ENCODE measurements at regions not wholly inside any gene's neighbourhood (a gene's known extent, or its start where the extent isn't known, plus 50 kb on each side); places are given as distances from the start of the nearest gene placed in this dataset.
"Not testable (repeated sequence)": the region's sequence is repeated elsewhere in the genome, so short reads cannot be mapped to it uniquely, and the experiment has no call there.

DNA sequence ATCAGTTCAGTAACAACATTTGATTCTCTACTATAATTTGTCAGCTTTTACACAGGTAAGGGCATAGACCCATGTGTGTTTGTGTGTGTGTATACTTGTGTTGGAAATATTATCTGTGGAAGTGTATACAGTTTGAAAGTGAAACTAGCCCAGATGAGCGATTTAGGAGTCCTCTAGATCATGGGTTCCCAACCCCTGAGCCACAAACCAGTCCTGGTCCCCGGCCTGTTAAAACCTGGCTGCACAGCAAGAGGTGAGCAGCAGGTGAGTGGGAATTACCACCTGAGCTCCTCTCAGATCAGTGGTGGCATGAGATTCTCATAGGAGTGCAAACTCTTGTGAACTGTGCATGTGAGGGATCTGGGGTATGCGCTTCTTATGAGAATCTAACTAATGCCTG, 1221.5 kb upstream of the SORCS1 start:
- no peak for DNase-seq

DNA sequence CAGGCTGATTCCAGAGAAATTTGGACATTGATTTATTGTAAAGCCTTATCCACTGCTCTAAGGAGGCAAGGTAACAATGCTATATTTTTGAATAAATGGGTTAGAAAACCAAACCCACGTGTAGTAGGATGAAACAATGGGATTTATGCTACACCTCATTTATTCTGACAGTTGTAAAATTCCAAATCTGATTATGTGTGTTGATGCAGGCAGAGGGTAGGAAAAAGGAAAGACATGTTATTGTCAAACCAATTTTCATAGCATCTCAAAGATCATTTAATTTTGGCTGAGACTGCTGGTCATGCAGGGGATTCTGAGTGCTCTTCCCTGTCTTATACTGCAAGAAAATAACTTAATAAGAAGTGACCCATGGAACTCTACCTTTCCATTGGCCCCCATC, 1219.9 kb upstream of the SORCS1 start:
- DNase-seq: no peak

- DNase-seq: no peak
Measured at GRCh38 chr10:108378779-108379178, 1214.3 kb upstream of the SORCS1 start.

DNA sequence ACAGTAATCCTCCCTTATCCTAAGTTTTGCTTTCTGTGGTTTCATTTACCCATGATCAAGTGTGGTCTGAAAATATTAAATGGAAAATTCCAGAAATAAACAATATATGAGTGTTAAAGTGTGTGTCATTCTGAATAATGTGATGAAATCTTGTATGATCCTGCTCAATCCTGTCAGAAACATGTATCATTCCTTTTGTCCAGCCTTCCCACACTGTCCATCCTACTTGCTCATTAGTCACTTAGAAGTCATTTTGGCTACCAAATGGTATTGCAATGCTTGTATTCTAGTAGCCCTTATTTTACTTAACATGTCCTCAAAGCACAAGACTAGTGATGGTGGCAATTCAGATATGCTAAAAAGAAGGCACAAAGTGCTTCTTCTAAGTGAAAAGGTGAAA, 1211.2 kb upstream of the SORCS1 start:
- no peak for DNase-seq

DNA sequence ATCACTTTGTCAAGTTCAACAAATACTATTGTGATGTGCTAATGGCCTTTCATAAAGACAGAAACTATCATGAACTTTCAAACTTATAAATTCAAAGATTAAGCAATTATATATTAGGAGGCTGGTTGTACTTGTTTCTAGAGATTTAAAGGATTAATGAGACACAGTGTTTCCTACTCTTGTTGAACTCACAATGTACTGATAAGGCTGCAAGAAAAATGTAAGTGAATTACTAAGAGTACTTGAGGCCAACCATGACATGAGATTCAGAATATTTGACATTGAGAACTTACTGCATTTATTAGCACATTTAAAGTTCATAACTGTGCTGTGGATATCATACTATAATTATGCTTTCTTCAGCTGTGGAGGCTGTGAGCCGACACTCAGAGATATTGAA, 1210.5 kb upstream of the SORCS1 start:
- DNase-seq: no peak

GRCh38 chr10:108365541-108365940, 1201.0 kb upstream of the SORCS1 start:
- DNase-seq: no peak

DNA sequence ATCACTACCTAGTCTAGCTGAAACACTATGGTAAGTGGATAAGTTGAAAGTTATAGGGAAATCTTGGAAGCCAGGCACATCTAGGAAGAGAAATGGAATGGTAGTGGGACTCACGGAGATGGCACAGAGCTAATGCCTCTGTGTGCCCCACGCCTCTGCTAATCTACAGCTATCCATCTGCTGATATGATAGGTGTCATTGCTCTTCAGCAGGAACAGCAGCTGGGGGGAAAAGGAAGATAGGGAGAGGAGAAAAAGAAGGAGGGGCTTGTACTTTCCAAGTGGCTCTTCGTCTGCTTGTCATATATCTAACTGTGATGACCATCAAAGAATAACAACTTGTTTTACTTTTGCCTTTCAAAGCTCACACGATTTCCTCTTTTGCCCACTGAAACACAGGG, 1199.1 kb upstream of the SORCS1 start:
- DNase-seq: no peak

- DNase-seq: peak; percentile 36
Measured at GRCh38 chr10:108362961-108363360, 1198.5 kb upstream of the SORCS1 start.

GRCh38 chr10:108362296-108362695, 1197.8 kb upstream of the SORCS1 start:
- peak; percentile 78 for DNase-seq

DNA sequence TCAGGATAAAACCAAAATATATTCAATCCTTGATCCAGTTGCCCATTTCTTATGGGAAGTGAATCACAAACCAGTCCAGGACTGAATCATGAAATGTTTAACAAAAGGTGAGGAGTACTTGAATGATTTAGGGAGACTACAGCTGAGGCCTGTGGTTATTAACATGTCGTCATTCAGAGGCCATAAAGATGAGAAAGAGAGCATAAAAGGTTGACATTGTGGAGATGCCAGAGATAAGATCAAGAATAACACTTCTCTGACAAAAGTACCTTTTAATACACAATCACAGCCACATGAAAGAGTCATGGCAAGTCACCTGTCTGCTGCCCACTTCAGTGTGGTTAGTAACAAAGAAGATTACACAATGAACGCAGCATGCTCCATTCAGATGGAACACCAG, 1195.7 kb upstream of the SORCS1 start:
- DNase-seq: no peak

GRCh38 chr10:108358912-108359311, 1194.4 kb upstream of the SORCS1 start:
- DNase-seq: peak; percentile 35

DNA sequence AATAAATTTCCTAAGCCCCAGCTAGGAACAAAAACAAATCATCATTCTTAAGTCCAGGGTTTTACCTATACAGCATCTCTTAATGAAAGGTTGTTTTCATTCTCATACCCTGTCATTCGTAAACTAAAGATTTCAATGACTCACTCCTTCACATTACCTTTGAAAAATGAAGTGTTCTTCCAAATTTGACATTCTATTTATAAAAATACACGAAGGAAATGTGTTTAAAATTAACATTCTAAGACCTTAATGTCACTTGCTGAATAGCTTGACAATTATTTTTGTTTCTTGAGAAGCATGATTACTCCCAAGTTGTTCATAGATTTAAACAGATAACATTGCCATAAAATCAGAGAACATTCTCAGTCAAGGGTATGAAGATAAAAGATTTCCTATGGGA, 1188.3 kb upstream of the SORCS1 start:
- no peak for DNase-seq

DNA sequence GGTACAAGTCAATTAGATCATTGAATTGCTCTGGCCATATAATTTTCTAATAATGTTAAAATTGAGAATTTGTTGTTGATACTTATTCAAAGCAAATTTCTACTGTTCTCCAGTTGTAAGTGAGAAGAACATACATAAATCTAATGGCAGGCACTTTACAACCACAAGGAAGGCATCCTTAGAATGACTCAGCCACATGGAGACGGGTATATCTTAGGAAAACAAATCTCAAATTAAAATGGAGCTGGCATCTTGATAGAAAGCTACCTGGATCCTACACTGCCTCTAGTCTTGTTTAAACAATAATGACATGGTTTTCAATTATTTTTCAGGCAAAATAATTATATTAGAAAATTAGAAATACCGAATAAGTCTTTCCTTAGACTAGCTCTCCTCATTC, 1183.7 kb upstream of the SORCS1 start:
- no peak for DNase-seq

GRCh38 chr10:108346066-108346465, 1181.6 kb upstream of the SORCS1 start:
- no peak for DNase-seq

DNA sequence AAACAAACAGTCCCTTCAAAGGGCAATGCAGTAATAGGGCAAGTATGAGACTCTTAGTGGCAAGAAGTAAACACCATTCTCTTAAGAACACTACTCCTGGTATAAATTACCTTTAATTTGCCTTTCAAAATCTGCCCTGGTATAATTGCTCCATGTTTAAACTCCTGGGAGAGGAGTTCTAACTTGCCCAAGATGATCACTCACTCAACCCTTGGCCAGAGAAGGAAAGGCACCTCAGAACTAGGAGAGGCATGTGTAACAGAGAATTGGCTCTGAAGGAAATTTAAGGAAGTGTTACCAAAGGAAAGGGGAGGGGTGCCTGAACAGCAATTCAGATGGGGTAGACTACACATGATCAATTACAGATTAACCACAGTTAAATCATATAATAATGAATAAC, 1173.6 kb upstream of the SORCS1 start:
- no peak for DNase-seq

DNA sequence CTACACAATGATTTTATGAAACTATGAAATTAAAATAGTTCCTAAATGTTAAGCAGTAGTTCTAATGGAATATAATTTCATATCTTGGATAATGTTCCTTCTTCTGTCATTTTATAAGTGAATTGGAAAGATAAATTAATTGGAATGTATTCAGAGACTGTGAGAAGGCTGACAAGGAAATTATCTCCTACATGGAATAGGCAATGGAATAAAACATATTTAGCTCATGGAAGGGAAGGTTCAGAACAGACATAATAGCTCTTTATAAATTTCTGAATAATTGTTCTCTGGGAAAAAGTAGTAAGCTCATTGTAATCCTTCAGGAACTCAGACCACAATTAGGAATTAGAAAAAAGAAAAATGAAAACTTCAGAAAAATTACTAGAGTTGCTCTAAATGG, 1172.3 kb upstream of the SORCS1 start:
- DNase-seq: no peak

DNA sequence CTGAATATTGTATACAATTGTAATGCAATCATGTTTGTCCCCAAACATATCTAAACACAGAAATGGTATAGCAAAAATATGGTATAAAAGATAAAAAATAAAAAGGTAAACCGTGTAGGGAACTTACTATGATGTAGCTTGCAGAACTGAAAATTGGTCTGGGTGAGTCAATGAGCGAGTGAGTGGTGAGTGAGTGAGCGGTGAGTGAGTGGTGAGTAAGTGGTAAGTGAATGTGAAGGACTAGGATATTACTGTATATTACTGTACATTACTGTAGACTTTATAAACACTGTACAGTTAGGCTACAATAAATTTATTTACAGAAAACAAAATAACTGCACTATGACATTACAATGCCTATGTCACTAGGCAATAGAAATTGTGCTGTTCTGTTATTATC, 1163.2 kb upstream of the SORCS1 start:
- no peak for DNase-seq

DNA sequence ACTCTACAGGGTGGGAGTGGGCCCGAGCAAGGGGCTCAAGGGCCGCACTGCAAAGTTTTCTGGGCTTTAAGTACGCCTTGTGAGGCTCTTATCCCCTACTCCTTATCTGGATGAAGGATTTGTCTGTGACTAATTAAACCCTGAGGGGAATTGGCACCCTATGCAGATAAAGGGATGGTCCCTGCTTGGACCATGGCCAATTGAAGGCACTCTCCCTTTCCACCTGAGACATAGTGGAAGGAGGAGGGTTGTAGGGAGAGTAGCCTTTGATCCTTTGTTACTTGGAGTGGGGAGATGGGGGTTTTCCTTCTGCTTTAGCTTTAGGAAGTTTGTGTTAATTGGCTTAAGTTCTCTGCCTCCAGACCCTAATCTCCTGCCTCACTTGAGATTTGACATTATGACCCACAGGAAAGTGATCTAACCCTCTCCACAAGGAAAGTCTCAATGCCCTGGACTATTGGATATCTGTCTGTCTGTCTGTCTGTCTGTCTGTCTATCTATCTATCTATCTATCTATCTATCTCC, 1158.8 kb upstream of the SORCS1 start:
- no peak for DNase-seq

DNA sequence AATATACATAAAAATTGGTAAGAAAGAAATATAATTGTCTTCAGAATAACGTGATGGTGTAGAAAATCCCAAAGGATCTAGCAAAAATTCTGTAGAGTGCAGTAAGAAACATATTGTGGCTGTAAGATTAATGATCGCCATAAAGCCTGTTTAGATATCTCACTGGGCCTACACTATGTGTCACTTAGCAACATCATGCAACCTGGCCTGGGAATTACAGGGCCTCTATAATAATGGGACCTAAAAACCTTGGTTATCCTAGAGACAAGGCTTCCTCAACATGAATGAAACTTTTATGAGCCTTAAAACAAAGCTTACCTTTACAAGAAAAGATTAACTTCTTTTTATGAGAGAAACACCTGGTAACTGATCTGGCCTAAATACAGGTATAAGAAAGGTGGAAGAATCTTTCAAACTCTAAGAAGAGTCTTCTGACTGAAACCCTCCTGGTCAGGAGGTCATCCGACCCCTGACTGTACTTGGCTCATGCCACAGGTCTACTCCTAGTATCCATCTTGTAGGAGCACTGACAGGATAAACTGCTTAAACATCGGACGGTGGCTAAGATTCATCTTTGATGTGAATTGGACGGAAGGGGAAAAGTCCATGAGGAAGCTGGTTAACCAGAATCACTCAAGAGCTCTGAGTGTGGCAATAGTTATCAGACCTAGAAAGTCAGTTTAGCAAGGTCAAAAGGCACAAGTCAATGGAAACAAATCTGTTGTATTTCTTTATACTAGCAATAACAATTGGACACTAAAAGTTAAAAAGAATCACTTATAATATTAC, 1155.1 kb upstream of the SORCS1 start:
- DNase-seq: no peak

GRCh38 chr10:108315636-108316035, 1151.1 kb upstream of the SORCS1 start:
- DNase-seq: not testable (repeated sequence)

DNA sequence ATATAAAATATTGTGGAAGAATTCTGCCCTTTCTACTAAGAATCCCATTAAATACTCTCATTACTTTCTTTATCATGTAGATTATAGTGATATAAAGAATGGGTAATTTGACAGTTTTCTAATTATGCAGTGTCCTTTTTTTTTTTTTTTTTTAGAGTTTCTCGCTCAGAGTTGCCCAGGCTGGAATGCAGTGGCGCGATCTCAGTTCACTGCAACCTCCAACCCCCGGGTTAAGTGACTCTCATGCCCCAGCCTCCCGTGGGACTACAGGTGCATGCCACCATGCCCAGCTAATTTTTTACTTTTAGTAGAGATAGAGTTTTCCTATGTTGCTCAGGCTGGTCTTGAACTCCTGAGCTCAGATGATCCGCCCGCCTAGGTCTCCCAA, 1143.4 kb upstream of the SORCS1 start:
- no peak for DNase-seq

- no peak for DNase-seq
Measured at GRCh38 chr10:108307250-108307924, 1142.9 kb upstream of the SORCS1 start.

DNA sequence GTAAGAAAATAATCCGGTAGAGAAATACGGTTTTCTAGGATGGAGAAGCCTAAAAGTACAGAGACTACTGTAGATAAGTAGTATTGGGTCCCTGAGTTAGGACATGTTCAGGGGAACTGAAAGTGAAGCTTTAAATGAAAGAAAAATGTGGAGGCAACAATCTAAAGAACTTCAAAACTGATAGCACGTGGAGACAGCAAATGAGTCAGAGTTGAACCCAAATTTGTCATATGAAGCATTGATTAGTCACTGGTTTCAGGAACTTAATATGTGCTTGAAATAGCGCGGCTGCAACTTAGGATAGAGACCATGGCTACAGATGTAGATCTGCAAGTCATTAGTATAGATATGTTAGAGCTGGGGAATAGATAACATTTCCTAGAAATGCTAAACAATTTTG, 1138.6 kb upstream of the SORCS1 start:
- no peak for DNase-seq

DNA sequence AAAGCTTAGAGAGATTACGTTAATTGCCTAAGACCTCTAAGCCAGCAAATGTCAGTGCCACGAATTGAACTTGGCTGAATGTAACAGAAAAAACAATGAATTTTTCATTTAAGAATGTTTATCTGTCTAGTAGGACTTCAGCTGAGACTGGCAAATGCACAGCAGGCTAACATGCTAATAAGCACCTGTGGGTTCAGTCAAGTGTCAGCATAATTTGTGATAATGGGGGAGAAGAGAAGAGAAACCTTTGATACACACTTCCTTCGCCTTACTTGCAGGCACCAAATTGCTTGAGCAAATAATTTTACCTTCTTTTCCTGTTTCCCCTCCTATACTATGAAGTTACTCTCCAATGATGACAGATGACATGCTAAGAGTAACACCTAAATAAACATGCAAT, 1136.5 kb upstream of the SORCS1 start:
- no peak for DNase-seq

GRCh38 chr10:108290823-108291222, 1126.3 kb upstream of the SORCS1 start:
- DNase-seq: no peak
